HCT116 (cell line): ENCODE measurements at regions not wholly inside any gene's neighbourhood (a gene's known extent, or its start where the extent isn't known, plus 50 kb on each side); places are given as distances from the start of the nearest gene placed in this dataset.
A peak's percentile ranks its signal among the peaks of the same experiment; 100 is the strongest.

ENCODE experiments used
- ATAC-seq: fragments of 200-7000 bp; cut with Tn5 transposase; 2 replicates; pipeline ENCODE4 v1.9.1; 2020; ENCODE audit warnings: mild to moderate bottlenecking, moderate library complexity
- BruUV-seq: library from RNA; stranded (reverse); fragments of 400-500 nt; replicated peaks from 2 replicates; lab custom pipeline; 2021; lab: Mats Ljungman, UMichigan
- CTCF ChIA-PET: fragments of 300-600 bp; sonication (Branson Sonifier 250); formaldehyde crosslinking; loops from one replicate; lab custom pipeline; 2021; ENCODE audit warnings: antibody characterized with exemption; lab: Charles Lee
- POLR2A ChIA-PET: fragments of 300-600, 350-600 bp; sonication (Branson Sonifier 250); formaldehyde crosslinking; loops from one replicate; lab custom pipeline; 2021; ENCODE audit warnings: antibody characterized with exemption; lab: Charles Lee
- RAD21 ChIA-PET, 2 experiments: fragments of 300-600 bp; sonication (Branson Sonifier 250); formaldehyde crosslinking; loops; one replicate each; lab custom pipeline; 2023; ENCODE audit warnings: low total read pairs in 2 of 2; ENCODE audit not compliant: uncharacterized antibody in 2 of 2, unreplicated experiment in 2 of 2, low non-redundant PET in 1 of 2; lab: Charles Lee
- DNase-seq: peaks from one replicate; pipeline ENCODE4 v3.0.0-alpha.2; 2010; ENCODE audit warnings: low read depth, low spot score
- H2AFZ ChIP-seq: fragments of 200-600 bp; shearing (Covaris generic), sonication (generic); 2 replicates; pipeline ENCODE4 v1.6.1; 2017; ENCODE audit warnings: low read depth, mixed run types, mixed read lengths, antibody characterized with exemption, low read length; ENCODE audit not compliant: poor library complexity, severe bottlenecking
- H3K27ac ChIP-seq: 2 replicates; pipeline ENCODE4 v1.5.1; 2012; ENCODE audit warnings: low read depth, low read length
- H3K27me3 ChIP-seq: fragments of 200-600 bp; sonication (generic); 2 replicates; pipeline ENCODE4 v1.6.1; 2016; ENCODE audit warnings: mixed run types, low read length, mixed read lengths; ENCODE audit not compliant: insufficient read depth
- H3K36me3 ChIP-seq, 2 experiments: fragments of 200-500 bp in 1 of 2; fragments of 200-600 bp in 1 of 2; sonication (Bioruptor generic) in 1 of 2; sonication (generic) in 1 of 2; 2 replicates each; pipeline versions ENCODE4 v1.5.1 to v1.6.1; 2014 to 2016; ENCODE audit warnings: low read length in 2 of 2, inconsistent platforms in 1 of 2, mixed read lengths in 1 of 2, mixed run types in 1 of 2; ENCODE audit not compliant: insufficient read depth in 2 of 2, control insufficient read depth in 1 of 2
- H3K4me1 ChIP-seq, 2 experiments: fragments of 200-600 bp in 1 of 2; sonication (generic) in 1 of 2; 2 replicates each; pipeline versions ENCODE4 v1.5.1 to v1.6.1; 2012 to 2017; ENCODE audit warnings: low read length in 2 of 2, inconsistent platforms in 1 of 2, mild to moderate bottlenecking in 1 of 2, mixed read lengths in 1 of 2, mixed run types in 1 of 2, moderate library complexity in 1 of 2; ENCODE audit not compliant: insufficient read depth in 2 of 2, control insufficient read depth in 1 of 2
- H3K4me2 ChIP-seq: fragments of 200-600 bp; sonication (generic); 2 replicates; pipeline ENCODE4 v1.6.1; 2017; ENCODE audit warnings: mixed run types, low read length, mixed read lengths
- H3K4me3 ChIP-seq, 2 experiments: fragments of 200-600 bp in 1 of 2; sonication (generic) in 1 of 2; replicated peaks in 1 of 2; 2 replicates each; pipeline ENCODE4 v1.5.1; 2011 to 2016; ENCODE audit warnings: low read length in 2 of 2, control low read depth in 1 of 2, low read depth in 1 of 2, mild to moderate bottlenecking in 1 of 2, mixed read lengths in 1 of 2, mixed run types in 1 of 2
- H3K79me2 ChIP-seq: fragments of 200-600 bp; sonication (generic); 2 replicates; pipeline ENCODE4 v1.6.1; 2017; ENCODE audit warnings: mild to moderate bottlenecking, mixed run types, low read length, moderate library complexity, mixed read lengths; ENCODE audit not compliant: insufficient read depth
- H3K9ac ChIP-seq: fragments of 200-600 bp; sonication (generic); 2 replicates; pipeline ENCODE4 v1.6.1; 2016; ENCODE audit warnings: low read length, mixed read lengths
- H3K9me2 ChIP-seq: fragments of 200-600 bp; sonication (generic), shearing (Covaris generic); 2 replicates; pipeline ENCODE4 v1.6.1; 2017; ENCODE audit warnings: mixed run types, mild to moderate bottlenecking, moderate library complexity; ENCODE audit not compliant: insufficient read depth
- H3K9me3 ChIP-seq, 2 experiments: fragments of 200-500 bp in 1 of 2; fragments of 200-600 bp in 1 of 2; sonication (Bioruptor generic) in 1 of 2; sonication (generic) in 1 of 2; 2 replicates each; pipeline ENCODE4 v1.6.1; 2014 to 2017; ENCODE audit warnings: low read length in 2 of 2, mixed read lengths in 2 of 2, inconsistent platforms in 1 of 2, low read depth in 1 of 2, mild to moderate bottlenecking in 1 of 2, mixed run types in 1 of 2, moderate library complexity in 1 of 2; ENCODE audit not compliant: control insufficient read depth in 1 of 2, insufficient read depth in 1 of 2
- H4K20me1 ChIP-seq: fragments of 200-600 bp; sonication (generic), shearing (Covaris generic); 2 replicates; pipeline ENCODE4 v1.6.1; 2017; ENCODE audit warnings: mixed run types, mild to moderate bottlenecking, moderate library complexity; ENCODE audit not compliant: insufficient read depth
- POLR2A ChIP-seq: IDR thresholded peaks from 2 replicates; pipeline ENCODE4 v1.7.0; 2011; ENCODE audit warnings: borderline replicate concordance; ENCODE audit not compliant: insufficient read depth, insufficient read length; ENCODE audit errors: extremely low read depth
- POLR2AphosphoS5 ChIP-seq: IDR thresholded peaks from 2 replicates; pipeline ENCODE4 v1.6.1; 2011; ENCODE audit warnings: mild to moderate bottlenecking, low read depth, low read length, moderate library complexity
- SP1 ChIP-seq: IDR thresholded peaks from 2 replicates; pipeline ENCODE4 v1.6.1; 2012; ENCODE audit warnings: low read depth
- YY1 ChIP-seq: IDR thresholded peaks from 2 replicates; pipeline ENCODE4 v1.6.1; 2011; ENCODE audit warnings: low read length, low read depth, moderate library complexity, mild to moderate bottlenecking; ENCODE audit not compliant: insufficient replicate concordance; ENCODE audit errors: extremely low read depth
- intact Hi-C: fragments of 100-400 bp; cut with micrococcal nuclease; formaldehyde crosslinking; loops from 2 replicates; pipeline ENCODE4 v1.10.0; 2022
- TF ChIP-seq, protein P1 (sequence below): IDR thresholded peaks from 2 replicates; pipeline ENCODE4 v1.6.1; 2012; ENCODE audit warnings: low read depth
- TF ChIP-seq, protein P2 (sequence below): IDR thresholded peaks from 2 replicates; pipeline ENCODE4 v1.6.1; 2012
- TF ChIP-seq, protein P3 (sequence below): IDR thresholded peaks from 2 replicates; pipeline ENCODE4 v1.6.1; 2012

DNA sequence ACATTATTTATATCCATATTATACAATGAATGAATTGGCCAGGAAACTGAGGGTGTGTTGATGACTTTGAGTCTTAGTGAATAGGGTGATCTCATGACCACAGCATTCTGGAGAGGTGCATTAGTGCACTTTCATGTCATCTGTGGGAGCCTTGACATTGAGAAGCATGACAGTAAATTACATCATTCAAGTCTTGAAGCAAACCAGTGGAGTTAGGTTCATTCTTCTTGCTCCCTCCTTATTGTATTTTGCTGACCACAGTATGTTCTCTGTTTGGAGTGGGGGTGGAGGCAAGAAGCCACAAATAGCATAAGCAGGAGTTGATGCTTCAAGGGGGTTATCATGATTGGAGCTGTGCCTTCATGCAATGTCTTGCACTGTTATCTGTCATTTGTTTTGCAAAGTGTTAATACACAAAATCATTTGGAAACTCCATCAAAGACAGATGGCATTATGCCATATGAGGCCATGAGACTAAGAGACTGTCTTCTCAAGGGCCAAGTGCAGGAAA, 680.2 kb downstream of the NYAP2 start (continued):
- TF ChIP-seq, protein P1, sequence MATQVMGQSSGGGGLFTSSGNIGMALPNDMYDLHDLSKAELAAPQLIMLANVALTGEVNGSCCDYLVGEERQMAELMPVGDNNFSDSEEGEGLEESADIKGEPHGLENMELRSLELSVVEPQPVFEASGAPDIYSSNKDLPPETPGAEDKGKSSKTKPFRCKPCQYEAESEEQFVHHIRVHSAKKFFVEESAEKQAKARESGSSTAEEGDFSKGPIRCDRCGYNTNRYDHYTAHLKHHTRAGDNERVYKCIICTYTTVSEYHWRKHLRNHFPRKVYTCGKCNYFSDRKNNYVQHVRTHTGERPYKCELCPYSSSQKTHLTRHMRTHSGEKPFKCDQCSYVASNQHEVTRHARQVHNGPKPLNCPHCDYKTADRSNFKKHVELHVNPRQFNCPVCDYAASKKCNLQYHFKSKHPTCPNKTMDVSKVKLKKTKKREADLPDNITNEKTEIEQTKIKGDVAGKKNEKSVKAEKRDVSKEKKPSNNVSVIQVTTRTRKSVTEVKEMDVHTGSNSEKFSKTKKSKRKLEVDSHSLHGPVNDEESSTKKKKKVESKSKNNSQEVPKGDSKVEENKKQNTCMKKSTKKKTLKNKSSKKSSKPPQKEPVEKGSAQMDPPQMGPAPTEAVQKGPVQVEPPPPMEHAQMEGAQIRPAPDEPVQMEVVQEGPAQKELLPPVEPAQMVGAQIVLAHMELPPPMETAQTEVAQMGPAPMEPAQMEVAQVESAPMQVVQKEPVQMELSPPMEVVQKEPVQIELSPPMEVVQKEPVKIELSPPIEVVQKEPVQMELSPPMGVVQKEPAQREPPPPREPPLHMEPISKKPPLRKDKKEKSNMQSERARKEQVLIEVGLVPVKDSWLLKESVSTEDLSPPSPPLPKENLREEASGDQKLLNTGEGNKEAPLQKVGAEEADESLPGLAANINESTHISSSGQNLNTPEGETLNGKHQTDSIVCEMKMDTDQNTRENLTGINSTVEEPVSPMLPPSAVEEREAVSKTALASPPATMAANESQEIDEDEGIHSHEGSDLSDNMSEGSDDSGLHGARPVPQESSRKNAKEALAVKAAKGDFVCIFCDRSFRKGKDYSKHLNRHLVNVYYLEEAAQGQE = no peak

DNA sequence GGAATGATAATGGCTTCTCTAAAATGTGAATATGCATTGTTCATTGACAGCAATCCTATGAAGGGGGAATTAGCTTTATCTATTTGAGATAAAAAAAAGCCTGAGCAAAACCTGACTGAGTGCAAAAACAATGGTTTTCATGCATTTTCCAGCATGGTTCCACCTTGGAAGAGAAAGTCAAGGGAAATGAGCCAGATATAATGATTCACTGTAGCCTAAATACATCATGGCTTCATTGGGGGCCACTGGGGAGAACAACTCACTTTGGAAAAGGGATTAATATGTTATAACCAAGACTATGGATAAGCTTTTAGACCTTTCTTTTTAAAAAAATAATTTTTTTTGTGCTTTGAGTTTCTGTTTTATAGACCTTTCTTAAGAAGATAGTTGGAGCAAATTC, 679.7 kb downstream of the NYAP2 start:
- no peaks in the 10 kb centered on the region for H3K79me2 ChIP-seq
- H3K4me3 ChIP-seq = no peak overlapping the region
- H3K4me2 ChIP-seq = no peak overlapping the region
- ATAC-seq = no peak
- no peaks in the 10 kb centered on the region for H4K20me1 ChIP-seq
- peaks cover 0 to 3% of the 10 kb centered on the region in 2 experiments; a peak in 1 of 4 replicates for H3K9me3 ChIP-seq
- no peak overlapping the region for H2AFZ ChIP-seq
- intact Hi-C loops = no loop called here
- H3K4me1 ChIP-seq = peaks cover 13 to 46% of the 10 kb centered on the region in 2 experiments
- peaks cover 0 to 5% of the 10 kb centered on the region in 2 experiments; a peak in 1 of 4 replicates for H3K36me3 ChIP-seq
- no peaks in the 10 kb centered on the region for H3K27me3 ChIP-seq
- ChIA-PET CTCF (no interaction called here), RAD21 (no interaction called here), POLR2A (no interaction called here)
- H3K9me2 ChIP-seq = no peaks in the 10 kb centered on the region
- DNase-seq = no peak
- BruUV-seq = no TSS peak
- H3K27ac ChIP-seq = peak overlapping the region; percentile 59; the same call in 1 of the 2 replicates
- TF ChIP-seq POLR2AphosphoS5 (no peak), SP1 (no peak), POLR2A (no peak), YY1 (no peak)
- TF ChIP-seq, protein P1 = no peak
- TF ChIP-seq, protein P2, sequence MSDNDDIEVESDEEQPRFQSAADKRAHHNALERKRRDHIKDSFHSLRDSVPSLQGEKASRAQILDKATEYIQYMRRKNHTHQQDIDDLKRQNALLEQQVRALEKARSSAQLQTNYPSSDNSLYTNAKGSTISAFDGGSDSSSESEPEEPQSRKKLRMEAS = no peak
- TF ChIP-seq, protein P3, sequence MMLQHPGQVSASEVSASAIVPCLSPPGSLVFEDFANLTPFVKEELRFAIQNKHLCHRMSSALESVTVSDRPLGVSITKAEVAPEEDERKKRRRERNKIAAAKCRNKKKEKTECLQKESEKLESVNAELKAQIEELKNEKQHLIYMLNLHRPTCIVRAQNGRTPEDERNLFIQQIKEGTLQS = no peak
- no peak overlapping the region for H3K9ac ChIP-seq
